ENCODE measurements at regions not wholly inside any gene's neighbourhood (a gene's known extent, or its start where the extent isn't known, plus 50 kb on each side); places are given as distances from the start of the nearest gene placed in this dataset.
"Not testable (repeated sequence)": the region's sequence is repeated elsewhere in the genome, so short reads cannot be mapped to it uniquely, and the experiment has no call there.

- peak; percentile 42 for DNase-seq (ENCODE audit: low read depth)
Measured at GRCh38 chr6:139883776-139884175, 509.3 kb upstream of the CITED2 start.

- peak; percentile 45 for DNase-seq (ENCODE audit: low read depth)
Measured at GRCh38 chr6:139882977-139883728, 508.7 kb upstream of the CITED2 start.

- peak; percentile 21 for DNase-seq (ENCODE audit: low read depth)
Measured at GRCh38 chr6:139882234-139882633, 507.8 kb upstream of the CITED2 start.

GRCh38 chr6:139881728-139882211, 507.3 kb upstream of the CITED2 start:
- DNase-seq (ENCODE audit: low read depth), result peak; percentile 38

GRCh38 chr6:139881236-139881635, 506.8 kb upstream of the CITED2 start:
- no peak for DNase-seq (ENCODE audit: low read depth)

- no peak for DNase-seq (ENCODE audit: low read depth)
Measured at GRCh38 chr6:139879823-139880356, 505.4 kb upstream of the CITED2 start.

GRCh38 chr6:139879241-139879640, 504.8 kb upstream of the CITED2 start:
- not testable (repeated sequence) for DNase-seq (ENCODE audit: low read depth)

- DNase-seq (ENCODE audit: low read depth), result no peak
Measured at GRCh38 chr6:139877828-139878405, 503.5 kb upstream of the CITED2 start.

GRCh38 chr6:139872665-139873064, 498.2 kb upstream of the CITED2 start:
- no peak for DNase-seq (ENCODE audit: low read depth)

GRCh38 chr6:139871803-139872510, 497.5 kb upstream of the CITED2 start:
- DNase-seq (ENCODE audit: low read depth), result no peak

- no peak for DNase-seq (ENCODE audit: low read depth)
Measured at GRCh38 chr6:139871165-139871710, 496.8 kb upstream of the CITED2 start.

GRCh38 chr6:139868576-139868975, 494.1 kb upstream of the CITED2 start:
- DNase-seq (ENCODE audit: low read depth), result no peak

GRCh38 chr6:139863964-139864363, 489.5 kb upstream of the CITED2 start:
- no peak for DNase-seq (ENCODE audit: low read depth)

- DNase-seq (ENCODE audit: low read depth), result no peak
Measured at GRCh38 chr6:139863346-139863745, 488.9 kb upstream of the CITED2 start.

GRCh38 chr6:139862311-139862710, 487.9 kb upstream of the CITED2 start:
- no peak for DNase-seq (ENCODE audit: low read depth)

GRCh38 chr6:139860203-139860602, 485.8 kb upstream of the CITED2 start:
- no peak for DNase-seq (ENCODE audit: low read depth)

GRCh38 chr6:139858429-139858828, 484.0 kb upstream of the CITED2 start:
- no peak for DNase-seq (ENCODE audit: low read depth)

- DNase-seq (ENCODE audit: low read depth), result no peak
Measured at GRCh38 chr6:139857143-139857542, 482.7 kb upstream of the CITED2 start.

- DNase-seq (ENCODE audit: low read depth), result no peak
Measured at GRCh38 chr6:139856562-139856961, 482.1 kb upstream of the CITED2 start.

GRCh38 chr6:139855671-139856311, 481.3 kb upstream of the CITED2 start:
- DNase-seq (ENCODE audit: low read depth), result peak; percentile 30

GRCh38 chr6:139853302-139853992, 479.0 kb upstream of the CITED2 start:
- DNase-seq (ENCODE audit: low read depth), result peak; percentile 41
